ENCODE measurements at regions not wholly inside any gene's neighbourhood (a gene's known extent, or its start where the extent isn't known, plus 50 kb on each side); places are given as distances from the start of the nearest gene placed in this dataset.

GRCh38 chr9:75712700-75713099, 177.8 kb upstream of the PCSK5 start:
- no peak for TF ChIP-seq CTCF (IDR thresholded peaks at IDR 0.05; ENCODE audit: poor library complexity)
- TF ChIP-seq EZH2 (IDR thresholded peaks at IDR 0.05; ENCODE audit: borderline replicate concordance), result no peak
- no peak for TF ChIP-seq EZH2phosphoT487 (IDR thresholded peaks at IDR 0.05; ENCODE audit: low read depth, severe bottlenecking, unreplicated experiment)

Measured in hepatocyte (in vitro differentiated cells).